Left lung (tissue), 4 donors: ENCODE measurements at regions not wholly inside any gene's neighbourhood (a gene's known extent, or its start where the extent isn't known, plus 50 kb on each side); places are given as distances from the start of the nearest gene placed in this dataset.

ENCODE experiments used
- ATAC-seq: fragments of 200-7000 bp; cut with Tn5 transposase; one replicate; pipeline ENCODE4 v1.9.1; 2020; ENCODE audit warnings: moderate library complexity
- DNase-seq, 4 donors: peaks; one replicate each; pipeline ENCODE4 v3.0.0-alpha.2; 2013 to 2020
- H3K27ac ChIP-seq, 2 donors: fragments of 200-600 bp; sonication (generic) in 1 of 2; one replicate each; pipeline versions ENCODE4 v1.5.0 to v1.8.0; 2020 to 2021
- H3K27me3 ChIP-seq, 2 donors: fragments of 200-600 bp; sonication (generic) in 1 of 2; one replicate each; pipeline versions ENCODE4 v1.5.0 to v1.8.0; 2020 to 2021
- H3K36me3 ChIP-seq, 2 donors: fragments of 200-600 bp; sonication (generic) in 1 of 2; one replicate each; pipeline versions ENCODE4 v1.5.0 to v1.8.0; 2020 to 2021
- H3K4me1 ChIP-seq, 2 donors: fragments of 200-600 bp; one replicate each; pipeline ENCODE4 v1.8.0; 2021
- H3K4me3 ChIP-seq, 2 donors: fragments of 200-600 bp; sonication (generic) in 1 of 2; one replicate each; pipeline versions ENCODE4 v1.5.0 to v1.8.0; 2020 to 2021; ENCODE audit warnings: mild to moderate bottlenecking in 1 of 2
- H3K9me3 ChIP-seq, 2 donors: fragments of 200-600 bp; sonication (generic) in 1 of 2; one replicate each; pipeline versions ENCODE4 v1.5.0 to v1.8.0; 2020 to 2021
- CTCF ChIP-seq, 2 donors: fragments of 200-600 bp; sonication (generic) in 1 of 2; IDR thresholded peaks; one replicate each; pipeline versions ENCODE4 v1.5.0 to v1.8.0; 2021; ENCODE audit warnings: antibody characterized with exemption in 2 of 2
- intact Hi-C, 2 donors: fragments of 100-400 bp; cut with DNase I; formaldehyde crosslinking; loops; one replicate each; pipeline versions ENCODE4 v1.11.2 to v1.14.2; 2022
- donor health status: DM: no; HTN: yes; CAD: no.
- donor health status: DM: no; HTN: no; CAD: no.

- Histone ChIP-seq H3K27me3 (no peaks in the 10 kb centered on the region), H3K27ac (no peak overlapping the region), H3K36me3 (no peaks in the 10 kb centered on the region), H3K4me3 (no peak overlapping the region), H3K4me1 (no peaks in the 10 kb centered on the region), H3K9me3 (no peaks in the 10 kb centered on the region)
- no peak for TF ChIP-seq CTCF (IDR thresholded peaks at IDR 0.05)
- ATAC-seq (no peak), DNase-seq (no peak)
- intact Hi-C loops, result no loop called here
These were observed 68.4 kb upstream of the ADGRL4 start for GRCh38 chr1:79074975-79075374.

DNA sequence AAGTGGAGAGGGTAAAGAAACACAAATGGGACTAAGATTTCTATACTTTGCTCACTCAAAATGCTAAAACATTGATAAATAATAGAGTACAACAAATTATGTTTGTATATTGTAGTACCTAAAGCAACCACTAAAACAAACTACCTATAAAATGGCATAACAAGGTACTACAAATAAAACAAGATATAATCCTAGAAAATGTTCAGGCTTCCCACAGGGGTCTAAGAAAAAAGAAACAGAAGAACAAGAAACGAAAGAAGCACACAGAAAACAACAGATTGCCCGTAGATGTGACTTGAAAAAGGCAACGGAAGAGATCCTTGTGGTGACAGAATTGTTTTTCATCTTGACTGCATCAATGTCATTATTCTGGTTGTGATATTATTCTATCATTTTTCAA lies 63.3 kb upstream of the ADGRL4 start:
- DNase-seq, result no peak

DNA sequence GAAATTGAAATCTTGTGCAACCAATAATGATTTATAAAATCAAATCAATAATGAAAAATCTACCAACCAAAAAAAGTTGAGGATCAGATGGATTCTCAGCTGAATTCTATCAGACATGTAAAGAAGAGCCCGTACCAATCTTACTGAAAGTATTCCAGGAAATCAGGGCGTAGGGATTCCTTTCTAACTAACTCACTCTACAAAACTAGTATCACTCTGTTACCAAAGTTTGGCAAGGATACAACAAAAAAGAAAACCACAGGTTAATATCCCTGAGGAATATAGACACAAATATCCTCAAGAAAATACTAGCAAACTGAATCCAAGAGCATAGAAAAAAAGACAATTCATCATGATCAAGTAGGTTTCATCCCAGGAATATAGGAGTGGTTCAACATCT lies 52.8 kb upstream of the ADGRL4 start:
- DNase-seq (no peak), ATAC-seq (no peak)
- no peak for TF ChIP-seq CTCF (IDR thresholded peaks at IDR 0.05)
- no peaks in the 10 kb centered on the region for H3K36me3 ChIP-seq
- H3K4me1 ChIP-seq, result no peaks in the 10 kb centered on the region
- no peak overlapping the region for H3K4me3 ChIP-seq
- no peak overlapping the region for H3K27ac ChIP-seq
- intact Hi-C loops, result no loop called here
- no peaks in the 10 kb centered on the region for H3K27me3 ChIP-seq
- H3K9me3 ChIP-seq, result peaks cover 0 to 18% of the 10 kb centered on the region in 2 donors

More for the DNA sequence above, 63.3 kb upstream of the ADGRL4 start:
- no peak overlapping the region for H3K4me3 ChIP-seq
- H3K36me3 ChIP-seq, result no peaks in the 10 kb centered on the region
- intact Hi-C loops, result no loop called here
- no peak for TF ChIP-seq CTCF (IDR thresholded peaks at IDR 0.05)
- H3K27me3 ChIP-seq, result no peaks in the 10 kb centered on the region
- no peaks in the 10 kb centered on the region for H3K4me1 ChIP-seq
- no peaks in the 10 kb centered on the region for H3K9me3 ChIP-seq
- H3K27ac ChIP-seq, result no peak overlapping the region
- ATAC-seq, result no peak
